ENCODE measurements at regions not wholly inside any gene's neighbourhood (a gene's known extent, or its start where the extent isn't known, plus 50 kb on each side); places are given as distances from the start of the nearest gene placed in this dataset.

DNA sequence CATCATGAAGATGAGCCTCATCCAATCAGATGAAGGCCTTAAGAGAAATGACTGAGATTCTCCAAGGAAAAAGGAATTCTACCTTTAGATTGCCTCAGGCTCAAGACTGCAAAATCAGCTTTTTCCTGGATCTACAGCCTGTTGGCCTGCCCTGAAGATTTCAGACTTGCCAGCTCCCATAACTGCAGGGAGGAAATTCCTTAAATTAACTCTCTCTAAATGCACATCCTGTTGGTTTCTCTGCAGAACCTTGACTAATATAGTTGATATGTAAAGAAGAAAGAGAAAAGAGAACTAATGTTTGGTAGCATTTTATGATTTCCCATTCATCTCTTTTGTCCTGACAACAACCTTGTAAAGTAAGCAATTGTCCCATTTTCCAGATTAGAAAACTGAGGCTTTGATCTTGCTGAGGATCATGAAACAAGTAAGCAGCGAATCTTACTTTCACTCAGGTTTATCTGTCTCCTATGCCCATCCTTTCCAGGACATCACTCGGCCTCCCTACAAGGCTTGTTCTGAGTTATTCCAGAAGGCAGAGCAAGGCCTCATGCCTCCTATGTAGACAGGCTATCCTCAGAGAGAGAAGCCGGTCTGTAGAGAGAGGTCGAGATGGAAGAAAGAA, 115.0 kb upstream of the LDB2 start:
- no peak for TF ChIP-seq POLR2A (IDR thresholded peaks at IDR 0.05)
- TF ChIP-seq, protein P1, sequence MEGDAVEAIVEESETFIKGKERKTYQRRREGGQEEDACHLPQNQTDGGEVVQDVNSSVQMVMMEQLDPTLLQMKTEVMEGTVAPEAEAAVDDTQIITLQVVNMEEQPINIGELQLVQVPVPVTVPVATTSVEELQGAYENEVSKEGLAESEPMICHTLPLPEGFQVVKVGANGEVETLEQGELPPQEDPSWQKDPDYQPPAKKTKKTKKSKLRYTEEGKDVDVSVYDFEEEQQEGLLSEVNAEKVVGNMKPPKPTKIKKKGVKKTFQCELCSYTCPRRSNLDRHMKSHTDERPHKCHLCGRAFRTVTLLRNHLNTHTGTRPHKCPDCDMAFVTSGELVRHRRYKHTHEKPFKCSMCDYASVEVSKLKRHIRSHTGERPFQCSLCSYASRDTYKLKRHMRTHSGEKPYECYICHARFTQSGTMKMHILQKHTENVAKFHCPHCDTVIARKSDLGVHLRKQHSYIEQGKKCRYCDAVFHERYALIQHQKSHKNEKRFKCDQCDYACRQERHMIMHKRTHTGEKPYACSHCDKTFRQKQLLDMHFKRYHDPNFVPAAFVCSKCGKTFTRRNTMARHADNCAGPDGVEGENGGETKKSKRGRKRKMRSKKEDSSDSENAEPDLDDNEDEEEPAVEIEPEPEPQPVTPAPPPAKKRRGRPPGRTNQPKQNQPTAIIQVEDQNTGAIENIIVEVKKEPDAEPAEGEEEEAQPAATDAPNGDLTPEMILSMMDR (IDR thresholded peaks at IDR 0.05), result no peak
